HG02973 (cell line): ENCODE measurements at regions not wholly inside any gene's neighbourhood (a gene's known extent, or its start where the extent isn't known, plus 50 kb on each side); places are given as distances from the start of the nearest gene placed in this dataset.
"Not testable (repeated sequence)": the region's sequence is repeated elsewhere in the genome, so short reads cannot be mapped to it uniquely, and the experiment has no call there.

Experiments
- ATAC-seq: cut with Tn5 transposase; IDR thresholded peaks from one replicate; pipeline ENCODE4 v1.9.1; 2021; ENCODE audit warnings: moderate library complexity; ENCODE audit not compliant: unreplicated experiment

DNA sequence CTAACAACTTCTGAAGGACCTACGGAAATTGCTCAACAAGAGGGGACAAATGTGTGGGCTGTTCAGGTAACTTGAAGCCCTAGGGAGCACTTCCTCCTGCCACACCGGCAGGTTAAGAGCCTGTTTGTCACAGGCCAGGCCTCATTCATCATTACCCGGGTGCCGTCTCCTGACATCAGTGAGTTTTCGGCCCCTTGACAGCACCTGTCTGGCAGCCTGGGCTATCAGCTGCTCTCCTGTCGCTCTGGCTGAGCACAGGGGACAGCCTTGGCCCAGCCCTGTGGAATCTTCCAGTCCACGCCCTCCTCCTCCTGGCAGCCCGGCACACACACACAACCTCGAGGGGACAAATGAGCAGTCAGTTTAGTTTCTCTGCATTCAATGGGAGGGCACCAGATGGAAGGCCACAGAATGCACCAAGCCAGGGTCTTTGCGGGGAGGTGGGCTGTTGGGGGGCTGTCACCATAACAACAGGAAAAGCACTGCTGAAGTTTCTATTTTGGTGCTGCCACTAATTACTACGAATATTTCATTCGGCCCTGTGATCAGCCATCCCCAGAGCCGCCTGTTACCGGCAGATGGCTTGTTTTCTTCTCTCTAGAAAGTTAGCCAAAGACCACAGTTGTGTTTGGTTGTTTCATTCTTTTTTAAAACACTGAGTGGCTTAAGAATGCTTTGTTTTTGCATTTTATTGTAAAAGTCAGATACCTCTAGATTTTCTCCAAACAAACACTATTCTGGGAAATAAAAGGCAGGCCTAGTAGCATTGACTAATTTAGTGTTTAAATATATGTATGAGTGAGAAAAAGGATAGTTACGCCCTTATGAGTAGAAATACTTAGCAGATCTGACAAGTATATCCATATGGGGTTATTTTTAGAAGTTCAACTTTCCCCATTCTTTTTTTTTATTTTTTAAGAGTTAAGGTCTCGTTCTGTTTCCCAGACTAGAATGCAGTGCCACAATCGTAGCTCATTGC, 189.9 kb upstream of the NDUFV2 start:
- peak; percentile 64 for ATAC-seq

DNA sequence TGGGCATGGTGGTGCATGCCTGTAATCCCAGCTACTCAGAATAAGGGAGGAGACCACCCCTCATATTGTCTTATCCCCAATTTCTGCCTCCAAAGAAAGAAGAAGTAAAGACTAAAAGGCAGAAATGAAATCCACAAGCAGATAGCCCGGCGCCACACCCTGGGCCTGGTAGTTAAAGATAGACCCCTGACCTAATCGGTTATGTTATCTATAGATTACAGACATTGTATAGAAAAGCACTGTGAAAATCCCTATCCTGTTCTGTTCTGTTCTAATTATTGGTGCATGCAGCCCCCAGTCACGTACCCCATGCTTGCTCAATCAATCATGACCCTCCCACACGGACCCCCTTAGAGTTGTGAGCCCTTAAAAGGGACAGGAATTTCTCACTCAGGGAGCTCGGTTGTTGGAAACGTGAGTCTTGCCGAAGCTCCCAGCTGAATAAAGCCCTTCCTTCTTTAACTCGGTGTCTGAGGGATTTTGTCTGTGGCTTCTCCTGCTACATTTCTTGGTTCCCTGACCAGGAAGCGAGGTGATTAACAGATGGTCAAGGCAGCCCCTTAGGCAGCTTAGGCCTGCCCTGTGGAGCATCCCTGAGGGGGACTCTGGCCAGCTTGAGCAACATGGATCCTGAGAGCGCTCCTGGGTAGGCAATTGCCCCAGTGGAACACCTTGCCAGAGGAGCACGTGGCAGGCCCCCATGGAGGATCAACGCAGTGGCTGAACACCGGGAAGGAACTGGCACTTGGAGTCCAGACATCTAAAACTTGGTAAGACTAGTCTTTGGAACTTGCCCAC, 188.7 kb upstream of the NDUFV2 start:
- not testable (repeated sequence) for ATAC-seq

DNA sequence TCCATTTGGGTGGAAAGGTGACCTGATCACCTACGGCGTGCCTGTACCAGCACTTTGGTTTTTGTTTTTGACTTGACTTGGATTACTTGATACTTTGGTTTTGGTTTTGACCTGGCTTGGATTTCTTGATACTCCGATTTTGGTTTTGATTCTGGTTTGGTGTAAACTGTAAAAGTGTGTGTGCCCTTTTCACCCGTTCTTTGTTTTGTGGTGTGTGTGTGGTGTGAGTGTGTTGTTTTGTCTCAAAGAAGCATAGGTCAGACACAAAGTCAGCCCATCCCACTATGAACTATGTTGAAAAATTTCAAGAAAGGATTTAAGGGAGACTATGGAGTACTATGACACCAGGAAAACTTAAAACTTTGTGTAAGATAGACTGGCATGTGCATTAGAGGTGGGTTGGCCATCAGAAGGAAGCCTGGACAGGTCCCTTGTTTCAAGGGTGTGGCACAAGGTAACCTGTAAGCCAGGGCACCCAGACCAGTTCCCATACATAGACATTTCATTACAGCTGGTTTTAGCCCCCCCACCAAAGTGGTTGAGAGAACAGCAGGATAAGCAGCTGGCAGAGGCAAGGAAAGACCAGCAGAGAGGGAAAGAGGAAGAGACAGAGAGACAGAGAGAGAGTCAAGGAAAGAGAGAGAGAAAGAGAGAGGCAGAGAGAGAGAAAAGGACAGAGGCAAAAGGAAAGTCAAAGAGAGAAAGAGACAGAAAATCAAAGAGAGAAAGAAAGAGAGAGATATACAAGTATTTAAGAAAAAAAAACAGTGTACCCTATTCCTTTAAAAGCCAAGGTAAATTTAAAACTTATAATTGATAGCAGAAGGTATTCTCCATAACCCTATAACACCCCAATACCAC, 187.9 kb upstream of the NDUFV2 start:
- ATAC-seq, result not testable (repeated sequence)

DNA sequence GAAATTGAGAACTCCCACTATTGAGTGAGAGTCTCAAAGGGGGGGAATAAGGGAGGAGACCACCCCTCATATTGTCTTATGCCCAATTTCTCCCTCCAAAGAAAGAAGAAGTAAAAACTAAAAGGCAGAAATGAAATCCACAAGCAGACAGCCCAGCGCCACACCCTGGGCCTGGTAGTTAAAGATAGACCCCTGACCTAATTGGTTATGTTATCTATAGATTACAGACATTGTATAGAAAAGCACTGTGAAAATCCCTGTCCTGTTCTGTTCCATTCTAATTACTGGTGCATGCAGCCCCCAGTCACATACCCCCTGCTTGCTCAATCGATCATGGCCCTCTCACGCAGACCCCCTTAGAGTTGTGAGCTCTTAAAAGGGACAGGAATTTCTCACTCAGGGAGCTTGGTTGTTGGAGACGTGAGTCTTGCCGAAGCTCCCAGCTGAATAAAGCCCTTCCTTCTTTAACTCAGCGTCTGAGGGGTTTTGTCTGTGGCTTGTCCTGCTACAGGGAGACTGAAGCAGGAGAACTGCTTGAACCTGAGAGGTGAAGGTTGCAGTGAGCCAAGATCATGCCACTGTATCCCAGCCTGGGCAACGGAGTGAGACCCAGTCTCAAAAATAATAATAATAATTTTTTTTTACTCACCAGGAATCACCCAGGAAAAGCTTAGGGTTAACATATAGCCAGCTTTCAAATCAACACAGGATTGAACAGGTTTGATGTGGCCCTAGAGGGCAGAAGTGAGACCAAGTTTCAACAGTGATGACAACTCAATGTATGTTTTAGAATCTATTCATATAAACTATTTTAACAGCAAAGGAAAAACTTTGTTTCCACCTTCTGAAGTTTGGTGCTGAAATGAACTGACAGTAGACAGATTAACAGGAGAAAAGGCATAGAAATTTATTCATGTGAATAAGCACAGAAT, 181.4 kb upstream of the NDUFV2 start:
- ATAC-seq, result not testable (repeated sequence)

DNA sequence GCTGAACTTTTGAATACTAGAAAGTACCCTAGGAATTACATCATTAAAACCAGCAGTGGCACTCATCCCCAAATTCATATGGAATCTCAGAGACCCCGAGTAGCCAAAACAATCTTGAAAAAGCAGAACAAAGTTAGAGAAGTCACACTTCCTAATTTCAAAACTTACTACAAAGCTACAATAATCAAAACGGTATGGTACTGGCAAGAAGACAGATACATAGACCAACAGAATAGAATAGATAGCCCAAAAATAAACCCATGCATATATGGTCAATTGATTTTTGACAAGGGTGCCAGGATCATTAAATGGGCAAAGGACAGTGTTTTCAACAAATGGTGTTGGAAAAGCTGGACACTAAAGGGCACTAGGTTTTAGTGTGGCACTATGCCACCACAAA, 176.0 kb upstream of the NDUFV2 start:
- ATAC-seq, result no peak

DNA sequence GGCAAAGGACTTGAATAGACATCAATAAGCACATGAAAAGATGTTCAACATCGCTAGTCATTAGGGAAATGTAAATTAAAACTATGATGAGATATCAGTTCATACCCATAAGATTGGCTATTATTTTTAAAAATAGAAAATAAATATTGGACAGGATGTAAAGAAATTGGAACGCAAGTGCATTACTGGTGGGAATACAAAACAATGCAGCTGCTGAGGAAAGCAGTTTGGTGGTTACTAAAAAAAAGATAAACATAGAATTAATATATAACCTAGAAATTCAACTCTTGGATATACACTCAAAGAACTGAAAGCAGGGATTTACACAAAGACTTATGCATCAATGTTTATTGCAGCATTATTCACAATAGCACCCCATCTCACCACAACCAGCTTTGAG, 174.5 kb upstream of the NDUFV2 start:
- ATAC-seq, result no peak

DNA sequence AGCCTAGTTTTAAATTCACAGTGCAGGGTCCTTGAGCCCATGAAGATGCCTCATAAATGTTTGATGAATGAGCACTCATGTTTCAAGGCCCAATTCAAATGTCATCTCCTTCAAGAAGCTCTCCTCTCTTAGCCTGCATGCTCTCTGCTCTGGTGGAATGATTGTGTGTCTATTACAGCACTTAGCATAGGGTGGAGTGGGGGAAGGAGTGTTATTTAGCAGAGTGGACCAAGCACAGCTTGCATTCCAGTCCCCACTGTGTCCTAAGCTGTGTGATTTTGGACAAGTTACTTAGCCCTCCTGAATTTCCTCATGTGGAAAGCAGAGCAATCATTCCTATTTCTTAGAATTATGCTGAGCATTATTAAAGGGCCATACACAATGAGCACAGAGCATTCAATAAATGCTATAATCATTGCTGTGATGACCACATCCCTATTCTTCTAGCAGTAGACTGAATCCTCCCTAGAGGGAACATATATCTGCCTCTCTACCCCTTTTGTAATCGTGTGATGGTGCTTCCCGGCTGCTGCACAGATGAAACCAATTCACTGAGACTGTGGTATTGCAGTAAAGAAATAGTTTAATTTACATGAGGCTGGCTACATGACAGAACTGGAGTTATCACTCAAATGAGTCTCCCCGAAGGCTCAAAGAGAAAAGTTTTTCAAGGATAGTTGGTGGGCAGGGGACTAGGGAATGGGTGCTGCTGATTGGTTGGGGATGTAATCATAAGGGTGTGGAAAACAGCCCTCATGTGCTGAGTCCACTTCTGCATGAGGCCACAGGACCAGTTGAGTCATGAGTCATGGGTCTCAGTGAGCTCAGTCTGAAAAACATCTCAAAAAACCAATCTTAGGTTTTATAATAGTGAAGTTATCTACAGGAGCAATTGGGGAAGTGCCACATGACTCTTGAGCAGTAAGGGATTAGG, 173.4 kb upstream of the NDUFV2 start:
- no peak for ATAC-seq

DNA sequence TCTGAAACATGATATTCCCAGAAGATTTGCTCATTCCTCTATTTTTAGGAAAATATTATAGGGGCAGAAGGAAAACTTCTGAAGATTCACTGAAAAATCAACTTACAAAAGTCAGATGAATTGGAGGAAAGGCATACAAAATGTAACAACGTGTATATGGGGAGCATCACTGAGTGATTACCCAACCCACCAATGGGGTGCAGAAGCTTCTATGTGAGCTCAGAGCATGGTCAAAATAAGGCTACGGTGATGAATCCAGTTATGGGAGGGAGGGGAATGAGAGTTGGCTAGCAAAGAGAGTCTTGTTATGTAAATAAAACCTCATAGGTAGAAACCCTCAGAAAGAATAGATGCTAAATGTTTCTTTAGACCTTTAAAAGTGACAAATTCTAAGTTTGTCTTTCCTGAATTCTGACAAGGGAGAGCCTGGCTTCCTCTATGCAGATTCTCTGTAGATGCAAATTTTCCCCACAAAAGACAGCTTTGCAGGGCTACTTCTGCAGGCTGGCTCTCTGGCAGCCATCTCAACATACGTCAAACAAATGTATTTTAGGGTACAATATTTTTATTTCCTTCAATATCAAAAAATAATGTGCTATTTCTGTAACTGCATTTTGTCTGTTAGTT, 171.4 kb upstream of the NDUFV2 start:
- ATAC-seq, result no peak

DNA sequence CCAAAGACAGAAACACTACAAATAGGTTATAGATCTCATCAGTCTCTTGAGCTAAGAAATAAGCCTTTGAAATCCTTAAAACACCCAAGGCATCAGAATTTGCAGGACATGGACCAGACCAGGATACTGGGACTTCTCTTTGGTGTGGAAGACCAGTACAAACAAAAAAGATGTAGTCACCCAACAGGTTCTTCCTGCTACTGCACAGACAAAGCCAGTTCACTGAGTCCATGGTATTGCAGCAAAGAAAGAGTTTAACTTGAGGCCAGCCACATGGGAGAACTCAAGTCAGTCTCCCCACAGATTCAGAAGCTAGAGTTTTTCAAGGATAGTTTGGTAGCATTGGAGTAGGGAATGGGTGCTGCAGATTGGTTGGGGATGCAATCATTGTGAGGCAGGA, 169.6 kb upstream of the NDUFV2 start:
- no peak for ATAC-seq

DNA sequence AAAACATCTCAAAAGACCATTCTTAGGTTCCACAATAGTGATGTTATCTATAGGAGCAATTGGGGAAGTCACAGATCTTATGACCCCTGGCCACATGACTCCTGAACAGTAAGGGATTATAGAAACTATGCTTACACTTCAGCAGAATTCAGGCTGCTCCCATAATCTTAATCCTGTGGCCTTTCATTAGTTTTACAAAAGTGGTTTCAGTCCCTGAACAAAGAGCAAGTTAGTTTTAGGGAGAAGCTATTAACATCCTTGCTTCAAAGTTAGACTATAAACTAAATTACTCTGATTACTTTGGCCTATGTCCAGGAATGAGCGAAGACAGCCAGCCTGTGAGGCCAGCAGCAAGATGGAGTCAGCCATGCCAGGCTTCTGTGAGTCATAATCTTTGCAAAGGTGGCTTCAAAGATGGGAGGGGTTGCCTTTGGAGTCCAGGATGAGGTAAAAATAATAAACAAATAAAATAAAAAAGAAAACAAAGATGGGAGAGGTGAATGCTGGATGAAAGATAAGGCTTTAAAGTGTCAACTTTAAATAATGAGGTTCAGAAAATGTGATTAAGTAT, 168.7 kb upstream of the NDUFV2 start:
- no peak for ATAC-seq

DNA sequence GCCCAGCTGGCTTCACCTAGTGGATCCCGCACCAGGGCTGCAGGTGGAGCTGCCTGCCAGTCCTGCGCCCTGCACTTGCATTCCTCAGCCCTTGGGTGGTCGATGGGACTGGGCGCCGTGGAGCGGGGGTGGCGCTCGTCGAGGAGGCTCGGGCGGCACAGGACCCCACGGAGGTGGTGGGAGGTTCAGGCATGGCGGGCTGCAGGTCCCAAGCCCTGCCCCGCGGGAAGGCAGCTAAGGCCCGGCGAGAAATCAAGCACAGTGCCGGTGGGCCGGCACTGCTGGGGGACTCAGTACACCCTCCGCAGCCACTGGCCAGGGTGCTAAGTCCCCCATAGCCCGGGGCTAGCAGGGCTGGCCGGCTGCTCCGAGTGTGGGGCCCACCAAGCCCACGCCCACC, 167.2 kb upstream of the NDUFV2 start:
- not testable (repeated sequence) for ATAC-seq

DNA sequence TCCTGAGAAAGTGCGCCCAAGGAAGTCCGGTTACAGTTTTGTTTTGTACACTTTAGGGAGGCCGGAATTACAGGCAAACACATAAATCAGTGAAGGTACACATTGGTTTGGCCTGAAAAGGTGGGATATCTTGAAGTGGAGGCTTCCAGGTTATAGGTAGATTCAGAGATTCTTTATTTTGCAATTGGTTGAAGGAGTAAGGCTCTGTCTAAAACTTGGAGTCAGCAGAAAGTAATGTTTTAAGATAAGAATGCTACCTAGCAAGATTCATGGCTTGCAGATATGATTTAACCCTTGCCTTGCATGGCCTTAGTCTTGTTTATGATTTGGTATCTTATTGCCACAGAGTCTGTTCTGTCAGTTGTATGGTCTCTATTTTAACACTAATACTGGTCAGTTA, 165.9 kb upstream of the NDUFV2 start:
- ATAC-seq, result no peak

DNA sequence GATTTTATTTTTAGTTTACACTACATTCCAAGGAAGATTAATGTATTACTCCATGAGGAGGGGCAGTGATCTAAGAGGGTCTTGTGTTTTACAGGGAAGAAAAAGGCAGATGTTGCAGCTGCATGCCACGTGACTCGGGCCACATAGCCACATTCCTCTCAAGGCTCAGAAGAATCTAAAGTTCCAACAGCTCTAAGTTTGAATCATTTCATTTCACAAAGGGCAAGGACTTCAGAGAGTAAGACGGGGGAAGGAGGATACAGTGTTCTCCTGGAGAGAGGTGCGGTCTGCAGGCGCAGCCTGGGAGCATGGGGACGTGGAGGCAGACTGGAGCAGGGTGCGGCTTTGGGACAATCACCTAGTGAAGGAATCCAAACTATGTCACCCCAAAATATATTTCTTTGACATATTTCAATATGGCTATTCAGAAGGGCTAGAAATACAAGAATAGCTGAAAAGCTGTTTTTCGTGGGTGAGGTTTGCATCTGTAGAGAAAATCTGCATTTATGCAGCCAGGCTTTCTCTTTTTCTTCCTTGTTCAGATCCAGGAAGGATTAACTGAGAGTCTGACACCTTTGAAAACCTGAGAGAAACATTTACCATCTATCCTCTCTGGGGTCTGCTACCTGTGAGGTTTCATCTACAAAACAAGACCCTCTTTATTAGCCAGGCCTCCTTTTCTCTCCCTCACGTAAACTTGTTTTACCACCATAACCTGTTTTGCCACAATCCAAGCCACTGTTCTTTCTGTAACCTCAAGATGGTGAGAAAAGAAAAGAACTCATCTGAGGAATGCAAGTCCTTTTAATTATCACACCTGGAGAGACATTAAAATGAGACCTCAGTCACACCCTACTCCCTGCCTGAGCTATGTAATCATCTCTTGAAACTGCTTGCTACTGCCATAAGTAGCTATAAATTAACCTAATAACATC, 165.1 kb upstream of the NDUFV2 start:
- ATAC-seq, result no peak

DNA sequence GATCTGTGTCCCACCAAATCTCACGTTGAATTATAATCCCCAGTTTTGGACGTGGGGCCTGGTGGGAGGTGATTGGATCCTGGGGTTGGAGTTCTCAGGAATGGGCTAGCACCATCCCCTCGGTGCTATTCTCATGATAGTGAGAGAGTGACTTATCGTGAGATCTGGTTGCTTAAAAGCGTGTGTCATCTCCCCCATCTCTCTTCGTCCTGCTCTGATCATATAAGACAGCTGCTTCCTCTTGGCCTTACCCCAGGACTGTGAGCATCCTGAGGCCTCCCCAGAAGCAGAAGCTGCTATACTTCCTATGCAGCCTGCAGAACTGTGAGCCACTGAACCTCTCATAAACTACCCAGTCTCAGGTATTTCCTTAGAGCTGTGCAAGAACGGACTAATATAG, 163.7 kb upstream of the NDUFV2 start:
- no peak for ATAC-seq

DNA sequence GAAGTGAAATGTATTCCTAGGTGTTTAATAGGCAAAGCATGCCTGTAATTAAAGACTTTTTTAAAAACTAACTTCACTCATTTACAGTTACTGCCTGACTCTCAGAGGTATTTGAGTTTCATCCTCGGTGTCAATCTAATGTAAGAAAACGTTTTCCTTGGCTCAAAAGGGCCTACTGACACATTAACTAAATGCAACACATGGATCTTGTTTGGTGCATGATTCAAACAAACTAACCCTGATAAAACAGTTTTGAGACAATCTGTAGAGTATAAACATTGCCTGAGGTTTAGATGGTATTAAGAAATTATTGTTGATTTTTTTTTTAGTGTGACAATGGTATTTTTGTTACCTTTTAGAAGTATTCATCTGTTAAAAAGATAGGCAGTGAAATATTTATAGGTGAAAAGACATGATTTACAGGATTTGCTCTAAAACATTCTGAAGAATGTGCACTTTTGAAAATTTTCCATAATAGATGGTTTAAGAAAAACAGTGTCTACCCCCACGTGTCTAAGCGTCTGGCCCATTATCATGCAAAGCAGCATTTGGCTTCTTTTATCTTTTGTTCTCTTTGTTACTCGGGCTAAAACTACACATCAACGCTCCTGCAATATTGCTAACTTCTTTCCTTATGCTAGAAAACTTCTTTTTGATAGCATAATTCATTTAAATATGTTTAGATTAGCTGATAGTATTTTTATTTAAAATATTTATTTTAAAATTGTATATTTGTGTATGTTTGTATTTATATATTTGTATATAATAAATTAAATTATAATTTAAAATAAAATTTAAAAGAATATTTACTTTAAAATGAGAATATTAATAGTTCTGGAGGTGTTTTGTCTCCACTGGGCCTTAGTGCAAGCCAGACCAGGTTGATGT, 160.2 kb upstream of the NDUFV2 start:
- ATAC-seq, result no peak
